GM23338 (cell line): ENCODE measurements at regions not wholly inside any gene's neighbourhood (a gene's known extent, or its start where the extent isn't known, plus 50 kb on each side); places are given as distances from the start of the nearest gene placed in this dataset.

Experiments
- ATAC-seq: fragments of 200-7000 bp; cut with Tn5 transposase; 3 replicates; pipeline ENCODE4 v1.9.1; 2020
- DNase-seq: peaks from one replicate; pipeline ENCODE4 v3.0.0-alpha.2; 2015; ENCODE audit warnings: low spot score
- H2AFZ ChIP-seq: fragments of 200-600 bp; sonication (generic); 2 replicates; pipeline ENCODE4 v1.8.0; 2016; ENCODE audit warnings: antibody characterized with exemption, mild to moderate bottlenecking, moderate library complexity
- H3F3A ChIP-seq: fragments of 200-600 bp; sonication (generic); replicated peaks from 2 replicates; pipeline ENCODE4 v1.8.0; 2017; ENCODE audit warnings: antibody characterized with exemption, mixed run types, low read depth
- H3K27ac ChIP-seq: fragments of 200-600 bp; sonication (generic); 2 replicates; pipeline ENCODE4 v1.6.1; 2016; ENCODE audit warnings: low read depth
- H3K27me3 ChIP-seq: fragments of 200-600 bp; sonication (generic); 2 replicates; pipeline ENCODE4 v1.8.0; 2016; ENCODE audit warnings: mild to moderate bottlenecking, mixed run types, moderate library complexity; ENCODE audit not compliant: insufficient read depth
- H3K36me3 ChIP-seq: fragments of 200-600 bp; sonication (generic); 2 replicates; pipeline ENCODE4 v1.8.0; 2016; ENCODE audit warnings: mild to moderate bottlenecking; ENCODE audit not compliant: insufficient read depth
- H3K4me1 ChIP-seq: fragments of 200-600 bp; sonication (generic); 2 replicates; pipeline ENCODE4 v1.8.0; 2016; ENCODE audit warnings: mild to moderate bottlenecking, moderate library complexity; ENCODE audit not compliant: insufficient read depth
- H3K4me2 ChIP-seq: fragments of 200-600 bp; sonication (generic); 2 replicates; pipeline ENCODE4 v1.7.1; 2017; ENCODE audit warnings: mixed run types
- H3K4me3 ChIP-seq: fragments of 200-600 bp; sonication (generic); 2 replicates; pipeline ENCODE4 v1.6.1; 2016; ENCODE audit warnings: mixed run types
- H3K79me2 ChIP-seq: fragments of 200-600 bp; sonication (generic); replicated peaks from 2 replicates; pipeline ENCODE4 v1.8.0; 2017; ENCODE audit warnings: mild to moderate bottlenecking; ENCODE audit not compliant: insufficient read depth
- H3K9me2 ChIP-seq: fragments of 200-600 bp; sonication (generic); 2 replicates; pipeline ENCODE4 v1.8.0; 2017; ENCODE audit not compliant: insufficient read depth
- H4K20me1 ChIP-seq: fragments of 200-600 bp; sonication (generic); replicated peaks from 2 replicates; pipeline ENCODE4 v1.8.0; 2017; ENCODE audit warnings: mild to moderate bottlenecking; ENCODE audit not compliant: insufficient read depth
- H3K27ac Mint-ChIP-seq: 2 replicates; pipeline ENCODE4 v1.8.0; 2020; ENCODE audit warnings: inconsistent platforms, mild to moderate bottlenecking, moderate library complexity, mixed read lengths
- H3K27me3 Mint-ChIP-seq: 3 replicates; pipeline ENCODE4 v1.8.0; 2022; ENCODE audit warnings: low read depth, mild to moderate bottlenecking, moderate library complexity, mixed read lengths, inconsistent platforms; ENCODE audit not compliant: insufficient read depth, poor library complexity
- H3K36me3 Mint-ChIP-seq: 3 replicates; pipeline ENCODE4 v1.8.0; 2021; ENCODE audit warnings: low read depth, mild to moderate bottlenecking, inconsistent platforms, moderate library complexity, mixed read lengths
- H3K4me1 Mint-ChIP-seq: 3 replicates; pipeline ENCODE4 v1.8.0; 2020; ENCODE audit warnings: mild to moderate bottlenecking, inconsistent platforms, mixed read lengths
- H3K4me3 Mint-ChIP-seq: 3 replicates; pipeline ENCODE4 v1.8.0; 2021; ENCODE audit warnings: moderate library complexity, mild to moderate bottlenecking, inconsistent platforms, mixed read lengths
- H3K9me3 Mint-ChIP-seq: 3 replicates; pipeline ENCODE4 v1.8.0; 2020; ENCODE audit warnings: moderate library complexity, mild to moderate bottlenecking, inconsistent platforms, mixed read lengths
- CREB1 ChIP-seq: fragments of 250-450 bp; sonication (Bioruptor Pico); IDR thresholded peaks from 2 replicates; pipeline ENCODE4 v1.5.0; 2020; ENCODE audit warnings: low read depth, mild to moderate bottlenecking, moderate library complexity
- CTCF ChIP-seq, 2 experiments: fragments of 200-600 bp in 1 of 2; sonication (generic) in 1 of 2; conservative IDR thresholded peaks; 2 replicates each; pipeline versions ENCODE4 v1.5.1 to v1.6.1; 2016 to 2017; ENCODE audit warnings: antibody characterized with exemption in 2 of 2, low read depth in 2 of 2, mild to moderate bottlenecking in 2 of 2, moderate library complexity in 1 of 2
- EZH2 ChIP-seq: fragments of 200-600 bp; sonication (generic); IDR thresholded peaks from one replicate; pipeline ENCODE4 v1.8.0; 2017; ENCODE audit warnings: antibody characterized with exemption, mild to moderate bottlenecking, low read depth; ENCODE audit not compliant: unreplicated experiment
- EZH2phosphoT487 ChIP-seq: fragments of 200-600 bp; sonication (generic); IDR thresholded peaks from one replicate; pipeline ENCODE4 v1.8.1; 2018; ENCODE audit warnings: antibody characterized with exemption; ENCODE audit not compliant: unreplicated experiment
- JUNB ChIP-seq: IDR thresholded peaks from one replicate; pipeline ENCODE4 v1.6.1; 2016; ENCODE audit warnings: antibody characterized with exemption; ENCODE audit not compliant: unreplicated experiment
- POLR2AphosphoS5 ChIP-seq: IDR thresholded peaks from 2 replicates; pipeline ENCODE4 v1.6.1; 2016; ENCODE audit warnings: antibody characterized with exemption, low read depth
- STAT1 ChIP-seq: IDR thresholded peaks from one replicate; pipeline ENCODE4 v1.6.1; 2016; ENCODE audit warnings: antibody characterized with exemption; ENCODE audit not compliant: unreplicated experiment
- ZNF114 ChIP-seq: fragments of 250-450 bp; sonication (Bioruptor Pico); IDR thresholded peaks from 2 replicates; pipeline ENCODE4 v1.5.0; 2020; ENCODE audit warnings: mild to moderate bottlenecking, moderate library complexity
- ZNF331 ChIP-seq: fragments of 250-450 bp; sonication (Bioruptor Pico); IDR thresholded peaks from 2 replicates; pipeline ENCODE4 v1.5.0; 2020; ENCODE audit warnings: low read depth, mild to moderate bottlenecking, moderate library complexity
- ZNF462 ChIP-seq: fragments of 250-450 bp; sonication (Bioruptor Pico); IDR thresholded peaks from 2 replicates; pipeline ENCODE4 v1.5.0; 2020; ENCODE audit warnings: mild to moderate bottlenecking, moderate library complexity

- TF ChIP-seq ZNF462 (CRISPR knock-in tag): no peak
These were observed 322.8 kb downstream of the TTLL7 start (continued) for GRCh38 chr1:83676106-83676505.

- H3K9me3 Mint-ChIP-seq: peaks cover 6% of the 10 kb centered on the region; the same call in 2 of the 3 replicates
- Histone ChIP-seq H4K20me1 (no peaks in the 10 kb centered on the region), H3K27me3 (no peaks in the 10 kb centered on the region), H3K27ac (no peak overlapping the region), H2AFZ (no peak overlapping the region), H3K4me3 (no peak overlapping the region), H3K9me2 (peaks cover 4% of the 10 kb centered on the region; the same call in 1 of the 2 replicates), H3K4me2 (no peak overlapping the region), H3K79me2 (no peaks in the 10 kb centered on the region), H3F3A (no peaks in the 10 kb centered on the region), H3K36me3 (no peaks in the 10 kb centered on the region), H3K4me1 (no peaks in the 10 kb centered on the region)
- no peaks in the 10 kb centered on the region for H3K4me1 Mint-ChIP-seq
- no peak overlapping the region for H3K4me3 Mint-ChIP-seq
- H3K27me3 Mint-ChIP-seq: peaks cover 3% of the 10 kb centered on the region
- DNase-seq (no peak), ATAC-seq (no peak)
- peaks cover 6% of the 10 kb centered on the region for H3K36me3 Mint-ChIP-seq
- no peak overlapping the region for H3K27ac Mint-ChIP-seq
- TF ChIP-seq EZH2 (no peak), ZNF331 (CRISPR knock-in tag) (no peak), STAT1 (no peak), ZNF114 (no peak), CREB1 (CRISPR knock-in tag) (no peak), POLR2AphosphoS5 (no peak), JUNB (no peak), EZH2phosphoT487 (no peak), CTCF (conservative IDR thresholded peaks at IDR 0.05; ENCODE audit: low read depth in 2 of 2) (no peak)
These were observed 325.6 kb downstream of the TTLL7 start for GRCh38 chr1:83673312-83673711.
